Heart right ventricle (tissue), 2 donors: ENCODE measurements at regions not wholly inside any gene's neighbourhood (a gene's known extent, or its start where the extent isn't known, plus 50 kb on each side); places are given as distances from the start of the nearest gene placed in this dataset.

ENCODE experiments used
- microRNA-seq, 2 donors: library from miRNA; unstranded; fragments of <30 nt; microRNA quantifications; one replicate each; pipeline ENCODE4 v1.2.0, GENCODE V29; 2021
- donor health status: DM: no; HTN: no; CAD: no.
- donor health status: DM: yes; HTN: yes; CAD: no.

Small RNAs in the stretch of these regions (microRNA-seq; reads per million reads assigned to microRNA genes)
- 0 reads per million in 2 donors for gene MIR3156-1
